GM21367 (cell line): ENCODE measurements at regions not wholly inside any gene's neighbourhood (a gene's known extent, or its start where the extent isn't known, plus 50 kb on each side); places are given as distances from the start of the nearest gene placed in this dataset.

Source experiments
- ATAC-seq: cut with Tn5 transposase; IDR thresholded peaks from one replicate; pipeline ENCODE4 v1.9.1; 2021; ENCODE audit not compliant: unreplicated experiment

DNA sequence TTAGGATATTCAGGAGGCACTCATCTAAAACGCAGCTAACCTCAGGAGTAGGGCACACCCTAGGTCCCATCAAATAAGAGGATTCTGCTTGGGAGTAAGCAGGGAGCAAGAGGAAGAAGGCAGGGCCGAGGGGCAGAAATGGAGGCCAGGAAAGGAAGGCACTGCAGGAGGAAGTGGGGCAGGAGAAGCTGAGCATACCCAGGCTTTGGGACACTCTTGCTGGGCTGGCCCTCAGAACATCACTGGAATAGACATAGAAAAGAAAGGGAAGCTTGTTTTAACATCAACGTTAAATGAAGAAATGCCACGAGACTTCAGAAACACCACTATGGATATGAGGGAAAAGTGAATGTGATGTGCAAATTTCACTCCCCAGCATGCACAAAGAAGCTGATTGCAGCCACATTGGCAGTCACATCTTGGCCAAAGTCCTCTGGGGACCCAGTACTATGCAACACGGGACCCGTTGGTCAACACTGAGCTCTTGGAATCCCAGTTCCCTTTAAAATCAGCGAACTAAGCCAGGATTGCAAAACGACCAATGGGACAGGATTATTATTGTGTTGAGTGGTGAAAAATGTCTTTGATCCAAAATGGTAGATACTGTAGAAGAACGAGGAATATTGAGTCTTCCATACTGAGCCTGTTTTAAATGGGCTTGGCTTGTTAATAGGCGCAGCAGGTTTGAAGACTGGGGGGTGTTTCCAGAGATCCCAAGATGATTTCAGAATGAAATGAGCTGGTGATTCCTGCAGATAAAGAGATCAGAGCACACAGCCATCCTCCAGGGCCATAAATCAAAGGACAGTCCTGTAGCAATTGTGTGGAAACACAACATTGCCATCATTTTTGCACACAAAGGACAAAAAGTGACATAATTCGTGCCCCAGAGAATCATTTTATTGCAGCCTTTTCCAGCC, 152.4 kb downstream of the TOMM20 start:
- ATAC-seq, result no peak

DNA sequence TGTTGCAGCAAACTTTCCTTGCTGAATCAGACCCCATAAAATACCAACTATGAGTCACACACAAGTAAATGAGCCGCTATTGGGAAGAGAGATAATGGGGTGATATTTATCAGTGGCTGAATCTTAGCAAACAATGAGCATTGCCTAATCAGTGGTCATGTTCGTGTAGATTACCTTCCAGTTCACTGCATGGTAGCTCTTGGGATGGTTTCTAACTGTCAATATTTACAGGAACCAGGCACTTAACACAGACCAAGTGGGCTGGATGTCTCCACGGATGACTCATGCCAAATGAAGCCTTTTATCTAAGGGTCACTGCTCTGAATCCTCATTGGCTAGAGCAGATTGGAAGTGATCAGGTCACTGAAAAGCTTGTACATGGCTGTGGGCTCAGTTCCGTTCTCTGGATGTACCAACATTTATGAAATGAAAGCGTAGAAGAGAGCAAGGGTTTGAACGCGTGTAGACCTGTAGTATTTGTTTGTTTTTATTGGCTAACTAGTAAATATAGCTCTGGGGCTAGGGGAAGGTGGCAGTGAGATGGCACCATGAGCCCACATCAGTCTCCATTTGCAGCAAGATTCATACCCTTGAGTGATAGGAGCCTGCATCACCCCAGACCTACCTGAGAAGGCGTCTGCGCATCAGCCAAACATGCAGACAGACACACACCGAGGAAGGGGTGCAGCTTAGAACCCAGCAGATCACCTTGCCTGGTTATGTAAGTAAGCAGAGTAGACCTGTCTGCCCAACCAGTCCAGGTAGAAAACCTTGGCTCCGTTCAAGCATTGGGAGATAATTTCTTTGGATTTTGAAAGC, 153.3 kb downstream of the TOMM20 start:
- ATAC-seq, result no peak

DNA sequence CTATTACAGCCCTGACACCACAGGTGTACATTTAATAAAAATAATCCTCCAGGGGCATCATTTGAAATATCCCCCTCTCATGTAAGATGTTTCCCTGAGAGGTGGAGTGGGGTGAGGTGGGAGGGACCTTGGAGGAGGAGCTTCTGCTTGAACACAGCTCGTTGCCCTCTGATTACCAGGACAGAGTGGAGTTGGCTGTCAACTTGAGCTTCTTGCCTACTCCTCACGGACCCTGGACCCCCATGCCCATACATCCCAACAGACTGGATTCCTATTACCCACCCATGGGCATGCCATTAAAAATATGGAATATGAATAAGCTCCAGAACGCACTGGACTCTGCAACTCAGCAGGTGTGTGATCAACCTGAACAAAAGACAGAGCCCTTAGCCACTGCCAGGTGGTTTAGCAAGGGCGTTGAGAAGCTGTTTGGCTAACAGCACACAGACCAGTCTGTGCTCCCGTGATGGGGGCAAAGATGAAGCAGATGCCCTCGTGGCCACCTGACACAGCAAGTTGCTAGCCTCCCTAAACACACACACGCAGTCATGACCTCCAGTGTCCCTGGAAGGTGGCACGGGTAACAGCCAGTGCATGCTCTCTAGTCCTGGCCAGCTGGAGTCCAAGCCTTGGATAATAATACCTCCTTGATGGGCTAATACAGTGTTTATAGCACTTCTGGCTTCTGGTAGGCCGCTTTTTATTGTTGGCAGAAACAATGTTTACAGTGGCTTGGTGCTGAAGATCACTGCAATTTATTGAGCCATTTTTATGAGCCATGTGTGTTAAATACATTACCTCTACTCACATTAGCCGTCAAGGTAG, 155.0 kb downstream of the TOMM20 start:
- ATAC-seq, result no peak

DNA sequence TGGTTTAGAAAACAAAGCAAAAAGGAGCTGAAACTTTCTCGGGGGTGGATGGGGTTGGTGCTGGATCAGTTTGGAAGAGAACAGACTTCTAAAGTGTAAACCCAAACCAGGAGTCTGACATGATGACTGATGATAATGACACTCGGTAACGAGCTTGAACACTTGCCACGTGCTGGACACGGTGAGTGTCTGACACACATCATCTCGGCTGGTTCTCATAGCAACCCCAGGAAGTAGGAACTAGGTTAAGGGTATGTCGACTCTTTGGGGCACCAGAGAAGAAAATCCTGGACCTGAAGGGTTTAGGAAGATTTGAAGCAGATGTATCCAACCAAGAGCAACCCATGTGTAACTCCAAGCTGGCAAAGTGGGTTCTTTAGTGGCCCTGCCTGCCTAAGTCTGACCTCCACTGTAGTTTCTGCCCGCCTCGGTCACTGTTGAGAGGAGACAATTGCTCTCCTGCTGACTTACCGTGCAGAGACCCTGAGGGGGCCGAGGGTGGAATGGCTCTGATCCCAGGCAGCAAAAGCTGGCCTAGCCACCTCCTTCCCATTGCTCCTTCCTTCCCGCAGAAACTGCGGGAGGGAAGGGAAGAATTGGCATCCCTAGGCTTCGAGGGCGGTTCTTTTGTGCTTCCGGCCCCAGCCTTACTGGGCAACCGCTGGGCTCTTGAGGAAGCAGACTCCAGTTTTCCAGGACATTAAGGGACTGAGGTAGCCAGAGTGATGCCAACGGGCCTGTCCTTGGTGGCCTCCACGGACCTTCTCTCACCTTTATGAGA, 156.0 kb downstream of the TOMM20 start:
- no peak for ATAC-seq

DNA sequence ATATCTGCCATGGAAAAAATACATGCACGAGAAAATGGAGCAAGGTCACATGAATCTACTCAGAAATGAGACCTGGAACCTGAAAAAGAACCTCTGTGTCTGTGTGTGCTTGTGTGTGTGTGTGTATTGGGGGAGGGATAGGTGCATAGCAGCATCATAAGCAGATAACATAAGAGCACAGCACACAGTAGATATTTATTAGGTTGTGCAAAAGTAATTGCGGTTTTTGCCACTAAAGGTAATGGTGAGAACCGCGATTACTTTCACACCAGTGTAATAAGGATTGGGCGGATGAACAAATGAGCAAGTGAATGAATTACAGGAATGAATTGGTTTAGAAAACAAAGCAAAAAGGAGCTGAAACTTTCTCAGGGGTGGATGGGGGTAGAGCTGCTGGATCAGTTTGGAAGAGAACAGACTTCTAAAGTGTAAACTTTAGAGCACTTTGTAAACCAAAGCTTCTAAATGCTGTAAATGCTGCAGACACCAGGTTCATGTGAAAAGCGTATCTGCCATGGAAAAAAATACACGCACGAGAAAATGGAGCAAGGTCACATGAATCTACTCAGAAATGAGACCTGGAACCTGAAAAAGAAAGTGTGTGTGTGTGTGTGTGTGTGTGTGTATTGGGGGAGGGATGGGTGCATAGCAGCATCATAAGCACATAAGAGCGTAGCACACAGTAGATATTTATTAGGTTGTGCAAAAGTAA, 156.9 kb downstream of the TOMM20 start:
- peak; percentile 30 for ATAC-seq

DNA sequence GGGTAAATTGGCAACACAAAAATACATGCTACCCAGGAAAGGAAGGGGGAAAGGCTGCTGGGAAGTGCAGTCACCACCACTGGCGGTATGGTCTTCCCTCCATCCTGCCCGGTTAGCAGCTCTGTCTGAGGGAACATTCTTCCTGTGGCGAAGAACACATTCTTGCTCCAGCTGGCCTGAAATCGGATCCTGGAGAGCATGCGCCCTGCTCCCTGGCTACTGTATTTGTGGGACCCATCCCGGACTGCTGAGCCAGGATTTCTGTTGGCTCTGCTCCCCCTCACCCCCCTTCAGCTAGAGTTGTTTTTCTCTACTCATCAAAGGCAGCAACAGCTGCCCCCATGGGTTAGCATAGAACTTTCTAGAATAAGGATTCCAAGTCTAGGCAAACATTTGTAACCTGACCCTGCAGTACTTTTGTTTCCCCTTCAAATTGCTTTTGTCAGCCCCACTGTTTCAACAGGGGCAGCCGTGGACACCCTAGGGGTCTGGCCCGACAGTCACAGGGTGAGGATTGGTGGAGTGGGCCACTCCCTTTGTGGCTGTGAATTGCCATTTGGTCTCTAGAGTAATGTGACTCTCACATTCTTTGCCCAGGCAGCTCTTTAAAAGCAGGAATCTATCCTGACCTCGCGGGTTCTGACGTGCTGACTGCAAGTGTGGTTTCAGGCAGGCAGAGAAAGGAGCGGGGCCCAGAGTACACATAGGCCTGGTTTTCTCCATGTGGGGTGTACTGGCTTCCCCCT, 157.7 kb downstream of the TOMM20 start:
- ATAC-seq, result peak; percentile 36

DNA sequence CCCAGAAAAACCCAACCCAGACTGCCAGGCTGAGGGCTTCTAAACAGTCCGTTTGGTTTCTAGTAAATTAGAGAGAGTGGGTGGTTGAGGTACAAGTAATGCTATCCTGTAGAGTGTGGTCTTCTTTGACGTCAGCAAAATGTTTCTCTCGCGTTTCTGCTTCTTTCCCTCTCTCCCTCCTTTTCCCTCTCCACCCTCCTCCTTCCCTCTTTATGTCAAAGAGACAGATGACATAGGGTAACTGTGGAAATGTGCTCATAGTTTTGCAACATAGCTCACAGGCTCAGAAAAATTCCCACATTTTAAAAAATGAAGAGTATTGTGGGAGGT, 158.3 kb downstream of the TOMM20 start:
- no peak for ATAC-seq

DNA sequence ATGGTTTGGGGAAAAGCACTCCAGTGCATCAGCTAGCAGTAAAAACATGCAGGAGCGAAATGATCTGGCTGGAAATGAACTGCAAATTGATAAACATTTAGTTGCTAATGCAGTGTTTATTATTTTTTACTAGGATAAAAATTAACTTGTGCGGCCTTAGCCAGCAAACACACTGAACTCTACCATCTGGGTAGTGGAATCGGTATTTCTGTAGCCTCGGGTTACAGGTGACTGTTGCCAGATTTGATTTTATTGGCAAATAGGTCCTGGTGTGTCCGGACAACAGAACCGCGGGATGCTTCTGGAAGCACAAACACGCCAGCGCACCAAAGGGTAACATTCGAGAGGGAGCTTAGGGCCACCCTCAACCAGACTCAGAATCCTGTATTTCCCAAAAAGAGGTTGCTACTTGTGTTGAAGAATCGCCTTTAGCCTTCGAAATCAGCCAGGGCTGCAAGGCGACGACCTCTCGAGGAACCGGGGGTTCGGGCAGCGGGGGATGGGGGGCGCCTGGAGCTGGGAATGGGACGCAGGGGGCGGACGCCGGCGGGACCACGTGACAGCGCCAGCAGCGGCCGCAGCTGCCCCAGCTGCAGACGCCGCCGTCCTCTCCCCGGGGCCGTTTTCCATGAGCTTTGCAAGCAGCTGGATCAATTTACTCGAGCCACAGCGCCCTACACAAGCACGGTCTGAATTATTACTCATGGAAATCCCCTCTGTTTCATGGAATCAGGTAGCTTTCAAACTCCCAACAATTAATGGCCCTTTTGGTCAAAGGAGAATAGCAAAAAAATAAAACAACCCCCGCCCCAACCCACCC, 158.8 kb downstream of the TOMM20 start:
- no peak for ATAC-seq

DNA sequence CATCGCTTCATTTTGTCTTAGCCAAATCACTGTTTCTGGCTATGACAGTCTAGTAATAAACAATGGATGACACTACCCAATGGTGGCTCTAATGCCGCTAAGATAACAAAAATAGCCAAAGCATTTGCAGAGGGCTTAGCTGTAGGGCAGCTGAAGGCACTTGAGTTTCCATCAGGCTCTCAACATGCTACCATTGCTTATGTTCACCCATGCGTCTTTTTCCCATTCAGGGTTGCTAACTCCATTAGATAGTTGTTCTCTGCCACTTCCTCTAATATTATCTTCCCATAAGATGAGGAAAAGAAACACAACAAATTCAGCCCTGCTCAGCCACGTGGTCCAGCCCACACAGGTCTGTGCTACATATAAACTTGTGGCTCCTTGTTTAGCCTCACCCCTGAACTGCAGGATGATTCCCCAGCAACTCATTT, 159.6 kb downstream of the TOMM20 start:
- ATAC-seq, result no peak

DNA sequence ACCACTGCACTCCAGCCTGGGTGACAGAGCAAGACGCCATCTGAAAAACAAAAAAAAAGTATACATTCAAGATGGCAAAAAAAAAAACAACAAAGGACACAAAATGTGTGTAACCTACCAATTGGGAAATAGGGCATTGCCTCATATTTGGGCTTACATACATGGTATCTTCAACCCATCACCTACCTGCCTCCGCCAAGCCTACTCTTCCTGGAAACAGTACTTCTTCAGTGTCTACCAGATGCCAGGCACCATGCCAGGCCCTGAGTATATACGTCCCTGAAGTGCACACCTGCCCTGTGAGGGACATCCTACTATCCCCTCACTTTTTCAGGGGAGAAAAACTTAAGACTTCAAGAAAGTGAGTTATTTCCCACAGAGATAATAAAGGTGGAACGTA, 160.2 kb downstream of the TOMM20 start:
- no peak for ATAC-seq

DNA sequence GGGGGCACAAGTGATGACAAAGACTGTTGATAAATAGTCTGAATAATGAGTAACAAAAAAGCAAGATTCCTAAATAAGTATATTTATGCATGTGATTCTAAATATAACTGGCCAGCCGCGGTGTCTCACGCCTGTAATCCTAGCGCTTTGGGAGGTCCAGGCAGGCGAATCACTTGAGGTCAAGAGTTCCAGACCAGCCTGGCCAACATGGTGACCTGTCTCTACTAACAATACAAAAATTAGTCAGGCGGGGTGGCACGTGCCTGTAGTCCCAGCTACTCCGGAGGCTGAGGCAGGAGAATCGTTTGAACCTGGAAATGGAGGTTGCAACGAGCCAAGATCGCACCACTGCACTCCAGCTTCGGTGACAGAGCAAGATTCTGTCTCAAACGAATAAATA, 161.5 kb downstream of the TOMM20 start:
- no peak for ATAC-seq

DNA sequence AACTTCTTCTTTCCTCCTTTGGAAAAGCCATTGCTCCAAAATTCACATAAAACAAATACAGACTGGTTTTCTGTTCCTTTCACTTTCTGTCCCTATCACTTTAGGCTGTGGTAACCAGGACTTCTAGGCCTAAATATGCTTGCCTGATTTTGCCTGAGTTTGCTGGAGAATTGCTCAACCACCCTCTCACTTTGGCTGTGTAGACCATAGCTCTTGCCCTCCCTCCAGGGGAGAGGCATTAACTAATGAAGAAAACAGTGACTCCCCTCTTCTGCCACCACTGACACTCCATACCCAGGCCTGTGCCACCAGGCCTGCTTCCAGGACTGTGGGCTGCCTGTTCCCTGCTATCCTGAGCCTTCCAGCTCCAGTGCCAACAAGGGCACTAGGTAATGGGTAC, 163.5 kb downstream of the TOMM20 start:
- no peak for ATAC-seq

DNA sequence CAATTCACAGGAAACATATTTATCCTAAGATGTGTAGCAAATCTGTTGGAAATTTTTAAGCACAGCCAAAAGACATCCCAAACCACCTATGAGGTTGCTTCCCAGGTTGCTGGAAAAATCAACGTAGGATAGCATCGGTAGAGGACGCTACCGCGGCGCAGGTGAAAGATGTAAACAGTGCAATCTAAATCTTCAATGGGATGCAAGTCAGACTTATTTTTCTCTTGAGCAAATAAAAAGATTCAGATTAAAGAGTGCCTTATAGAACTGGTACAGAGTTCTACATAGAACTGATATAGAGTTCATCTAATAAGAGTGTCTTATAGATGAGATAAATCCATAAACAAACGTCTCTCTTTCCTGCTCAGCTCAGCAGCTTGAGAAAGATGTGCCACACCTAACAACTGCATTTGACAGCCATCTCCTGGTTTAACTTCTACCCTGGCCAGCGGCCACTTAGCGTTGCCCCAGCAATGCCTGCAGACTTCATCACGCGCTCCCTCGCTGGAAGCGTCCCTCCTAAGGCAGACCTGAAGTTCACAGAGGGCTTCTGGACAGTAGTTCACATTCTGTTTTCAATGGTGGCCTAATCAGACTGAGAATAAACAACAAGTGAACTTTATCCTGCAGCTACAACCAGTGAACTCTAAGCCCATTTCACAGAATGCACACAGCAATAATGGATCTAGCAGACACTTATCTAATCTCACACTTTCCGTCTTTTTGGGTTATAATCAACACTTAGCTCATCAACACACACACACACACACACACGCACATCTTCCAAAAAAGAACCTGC, 164.5 kb downstream of the TOMM20 start:
- no peak for ATAC-seq

DNA sequence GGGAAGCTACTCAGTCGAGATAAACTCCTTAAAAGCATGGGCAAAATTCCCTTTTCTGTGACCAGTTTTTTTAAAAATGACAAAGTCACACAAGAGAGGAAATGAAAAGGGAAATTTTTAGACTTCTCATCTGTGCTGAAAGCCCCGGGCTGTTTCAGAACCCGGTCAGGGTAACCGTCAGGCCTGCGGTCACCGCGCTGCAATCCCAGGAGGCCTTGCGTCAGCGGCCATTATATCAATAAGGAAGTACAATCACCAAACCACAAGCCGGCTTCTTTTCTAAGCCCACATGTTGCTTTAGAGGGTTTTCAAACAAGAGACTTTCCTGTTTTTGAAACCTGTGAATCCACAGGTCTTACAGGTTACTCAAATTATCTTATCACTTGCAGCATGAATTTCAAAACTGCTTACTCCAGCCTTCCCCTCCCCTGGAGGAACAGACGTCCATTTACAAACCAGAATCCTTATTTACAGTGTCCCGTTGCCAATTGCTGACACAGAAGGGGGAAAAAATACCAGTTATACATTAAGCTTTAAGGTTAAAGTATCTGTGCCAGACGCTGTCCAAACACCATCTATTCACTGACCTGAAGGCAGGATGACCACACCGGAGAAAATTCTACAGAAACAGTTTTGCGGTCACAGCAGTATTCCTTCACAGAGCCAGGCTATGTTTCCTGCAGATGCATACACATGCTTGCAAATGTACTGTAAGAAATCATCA, 165.3 kb downstream of the TOMM20 start:
- peak; percentile 74 for ATAC-seq

DNA sequence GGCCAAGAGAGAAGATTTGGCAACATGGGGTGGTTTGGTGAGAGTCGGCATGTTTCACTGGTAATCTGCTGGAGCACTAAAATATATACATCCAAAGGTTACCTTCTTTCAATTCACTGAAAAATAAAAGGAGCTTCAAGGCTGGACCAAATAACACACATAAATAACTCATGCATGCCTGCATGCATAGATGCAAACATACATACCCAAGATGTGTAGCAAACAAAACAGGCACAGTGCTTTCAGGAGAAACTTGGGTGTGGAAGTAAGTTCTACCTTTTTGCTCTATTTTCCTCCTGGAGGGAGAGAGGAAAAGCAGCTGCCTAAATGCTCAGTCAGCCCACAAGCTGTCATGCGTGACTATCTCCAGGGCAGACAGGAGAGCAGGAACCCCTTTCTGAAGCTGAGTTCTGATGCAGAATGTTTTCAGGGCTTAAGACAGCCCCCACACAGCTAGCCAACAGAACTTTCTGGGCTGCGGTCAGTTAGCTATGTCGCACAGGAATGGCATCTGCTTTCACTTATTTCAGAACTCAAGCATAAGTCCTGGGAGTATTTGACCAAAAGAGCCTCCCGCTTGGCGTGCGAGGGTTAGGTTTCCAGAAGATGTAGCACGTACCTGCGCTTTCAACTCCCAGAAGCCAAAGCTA, 166.2 kb downstream of the TOMM20 start:
- ATAC-seq, result peak; percentile 43
